ENCODE measurements at regions not wholly inside any gene's neighbourhood (a gene's known extent, or its start where the extent isn't known, plus 50 kb on each side); places are given as distances from the start of the nearest gene placed in this dataset.

- FAIRE-seq (no peak), ATAC-seq (no peak), DNase-seq (ENCODE audit: low read depth, low spot score) (no peak)
- ChIA-PET RAD21 (ENCODE audit: unreplicated experiment) (no interaction called here), SMC1A (ENCODE audit: uncharacterized antibody, unreplicated experiment) (interaction anchor here (0.9 kb wide), 1 partner anchor 13 kb away, joined by 3 read pairs; no protein-coding TSS in a partner anchor), CTCF (no interaction called here), POLR2A (no interaction called here)
- Histone ChIP-seq H3K79me2 (ENCODE audit: control insufficient read depth, insufficient read depth, low read length) (no peaks in the 10 kb centered on the region), H4K20me1 (ENCODE audit: control insufficient read depth, insufficient read depth) (no peaks in the 10 kb centered on the region), H2AFZ (ENCODE audit: control insufficient read depth, low read depth, low read length) (no peak overlapping the region), H3K27me3 (replicated peaks in 1 of 2; ENCODE audit: control insufficient read depth in 2 of 2, insufficient read depth in 2 of 2, low read length in 1 of 2) (no peaks in the 10 kb centered on the region), H3K27ac (ENCODE audit: control insufficient read depth, insufficient read depth) (no peak overlapping the region), H3K9ac (ENCODE audit: control insufficient read depth, insufficient read depth, low read length) (no peak overlapping the region), H3K4me3 (no peak overlapping the region), H3K4me2 (ENCODE audit: control insufficient read depth, insufficient read depth) (no peak overlapping the region), H3K36me3 (ENCODE audit: control insufficient read depth in 2 of 2, insufficient read depth in 2 of 2, low read length in 1 of 2) (no peaks in the 10 kb centered on the region), H3K4me1 (ENCODE audit: control insufficient read depth, insufficient read depth, low read length) (no peaks in the 10 kb centered on the region), H3K9me3 (replicated peaks; ENCODE audit: control insufficient read depth, insufficient read depth, low read length) (no peaks in the 10 kb centered on the region)
- TF ChIP-seq NKRF (conservative IDR thresholded peaks at IDR 0.05) (no peak), GATAD2B (conservative IDR thresholded peaks at IDR 0.05; ENCODE audit: low read depth) (peak; percentile 50; the same call in 1 of the 2 replicates), MEF2B (IDR thresholded peaks at IDR 0.05; ENCODE audit: partially characterized antibody, poor library complexity, severe bottlenecking) (peak; percentile 93), BHLHE40 (IDR thresholded peaks at IDR 0.05; ENCODE audit: borderline replicate concordance in 1 of 2, low read depth in 2 of 2, low read length in 1 of 2) (peak in 1 of 2 experiments; percentile 11; a peak in 1 of 4 replicates), EGR1 (IDR thresholded peaks at IDR 0.05; ENCODE audit: borderline replicate concordance in 1 of 2, low read depth in 2 of 2, low read length in 2 of 2) (no peak), RAD51 (IDR thresholded peaks at IDR 0.05) (no peak), RB1 (IDR thresholded peaks at IDR 0.05; ENCODE audit: borderline replicate concordance) (peak; percentile 40; the same call in 1 of the 2 replicates), MTA2 (IDR thresholded peaks at IDR 0.05; ENCODE audit: low read depth) (no peak), ZNF217 (IDR thresholded peaks at IDR 0.05) (no peak), CEBPZ (IDR thresholded peaks at IDR 0.05; ENCODE audit: low read depth, low read length) (no peak)
- in situ Hi-C loops (cut with MboI) = no loop called here
- intact Hi-C loops (cut with micrococcal nuclease; ENCODE audit: unreplicated experiment) = no loop called here
- no TSS peak for BruUV-seq (replicated peaks)
- 2% methylated on average over 4 of the region's 4 CpGs for WGBS (ENCODE audit: insufficient coverage, insufficient replicate concordance, low lambda C conversion rate, missing lambda C conversion rate)
These were observed 73.4 kb upstream of the PPM1H start for GRCh38 chr12:63008372-63008771.
